Fibroblast of lung (primary cell): ENCODE measurements at regions not wholly inside any gene's neighbourhood (a gene's known extent, or its start where the extent isn't known, plus 50 kb on each side); places are given as distances from the start of the nearest gene placed in this dataset.

ENCODE experiments used
- DNase-seq, 2 donors: peaks; one replicate each; pipeline versions ENCODE4 v3.0.0 to v3.0.0-alpha.2; 2010; ENCODE audit warnings: low read depth in 2 of 2
- H2AFZ ChIP-seq: 2 replicates; pipeline ENCODE4 v1.5.1; 2012; ENCODE audit warnings: low read length, control low read depth, inconsistent platforms
- H3K27ac ChIP-seq: 2 replicates; pipeline ENCODE4 v1.5.1; 2011; ENCODE audit warnings: low read length, control low read depth; ENCODE audit not compliant: insufficient read depth
- H3K27me3 ChIP-seq: 2 replicates; pipeline ENCODE4 v1.5.1; 2011; ENCODE audit warnings: mild to moderate bottlenecking, low read length; ENCODE audit not compliant: control insufficient read depth, insufficient read depth
- H3K36me3 ChIP-seq: 2 replicates; pipeline ENCODE4 v1.5.1; 2011; ENCODE audit warnings: low read length; ENCODE audit not compliant: control insufficient read depth, insufficient read depth
- H3K4me1 ChIP-seq: 2 replicates; pipeline ENCODE4 v1.5.1; 2011; ENCODE audit warnings: low read length; ENCODE audit not compliant: control insufficient read depth, insufficient read depth; ENCODE audit errors: extremely low read depth
- H3K4me2 ChIP-seq: 2 replicates; pipeline ENCODE4 v1.5.1; 2011; ENCODE audit warnings: low read length, control low read depth; ENCODE audit not compliant: insufficient read depth; ENCODE audit errors: extremely low read depth
- H3K4me3 ChIP-seq, 4 experiments: fragments of 200-600 bp in 1 of 4; sonication (generic) in 1 of 4; replicated peaks in 1 of 4; 2 replicates each; pipeline ENCODE4 v1.5.1; 2011 to 2016; ENCODE audit warnings: low read length in 4 of 4, low read depth in 3 of 4, mild to moderate bottlenecking in 3 of 4, control low read depth in 2 of 4, inconsistent platforms in 1 of 4, mixed read lengths in 1 of 4; ENCODE audit not compliant: insufficient read depth in 1 of 4; ENCODE audit errors: control extremely low read depth in 1 of 4
- H3K79me2 ChIP-seq: 2 replicates; pipeline ENCODE4 v1.5.1; 2012; ENCODE audit warnings: mild to moderate bottlenecking, low read length, inconsistent platforms; ENCODE audit not compliant: control insufficient read depth, insufficient read depth
- H3K9ac ChIP-seq: 2 replicates; pipeline ENCODE4 v1.5.1; 2011; ENCODE audit warnings: mild to moderate bottlenecking, low read length, control low read depth; ENCODE audit not compliant: insufficient read depth
- H3K9me3 ChIP-seq: 2 replicates; pipeline ENCODE4 v1.5.1; 2012; ENCODE audit warnings: low read depth, low read length; ENCODE audit not compliant: control insufficient read depth, insufficient read depth
- H4K20me1 ChIP-seq: 2 replicates; pipeline ENCODE4 v1.5.1; 2011; ENCODE audit warnings: low read length; ENCODE audit not compliant: control insufficient read depth, insufficient read depth; ENCODE audit errors: extremely low read depth
- CTCF ChIP-seq, 2 donors: IDR thresholded peaks in 1 of 2; conservative IDR thresholded peaks in 1 of 2; 1 replicate in 1 of 2; 2 replicates in 1 of 2; pipeline ENCODE4 v1.5.1; 2011 to 2012; ENCODE audit warnings: low read length in 2 of 2, control low read depth in 1 of 2, inconsistent platforms in 1 of 2, low read depth in 1 of 2, mild to moderate bottlenecking in 1 of 2
- EZH2 ChIP-seq: IDR thresholded peaks from 2 replicates; pipeline ENCODE4 v1.5.1; 2012; ENCODE audit warnings: low read length, control low read depth, mild to moderate bottlenecking; ENCODE audit errors: missing control alignments

- Histone ChIP-seq H3K27me3 (no peaks in the 10 kb centered on the region), H3K9ac (no peak overlapping the region), H3K4me3 (no peak overlapping the region), H3K79me2 (no peaks in the 10 kb centered on the region), H3K27ac (no peak overlapping the region), H3K4me1 (no peaks in the 10 kb centered on the region), H4K20me1 (no peaks in the 10 kb centered on the region), H3K9me3 (no peaks in the 10 kb centered on the region), H2AFZ (no peak overlapping the region), H3K36me3 (no peaks in the 10 kb centered on the region), H3K4me2 (no peak overlapping the region)
- TF ChIP-seq EZH2 (no peak), CTCF (conservative IDR thresholded peaks at IDR 0.05 in 1 of 2, IDR thresholded peaks at IDR 0.05 in 1 of 2; ENCODE audit: low read depth in 1 of 2, low read length in 2 of 2) (no peak)
- DNase-seq, result no peak
These were observed 194.8 kb downstream of the KIT start for GRCh38 chr4:54852602-54853001.

DNA sequence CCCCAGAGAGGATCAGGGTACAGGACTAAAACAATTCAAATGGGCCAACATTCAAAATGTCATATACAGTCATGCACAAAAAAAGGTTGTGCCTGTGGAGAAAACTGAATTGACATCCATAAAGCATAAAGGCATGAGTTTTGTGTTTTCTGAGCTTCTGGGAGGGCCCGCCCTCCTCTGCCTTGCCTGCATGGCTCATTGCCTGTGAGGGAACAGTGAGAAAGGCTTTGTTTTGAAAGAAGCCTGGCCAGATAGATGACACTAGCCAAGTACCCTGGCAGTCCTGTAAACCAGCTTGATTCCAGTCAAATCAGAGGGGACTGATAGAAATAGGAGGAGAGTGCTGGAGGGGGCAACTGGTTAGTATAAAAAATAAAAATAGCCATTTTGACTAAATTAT, 194.3 kb downstream of the KIT start:
- no peaks in the 10 kb centered on the region for H3K79me2 ChIP-seq
- TF ChIP-seq EZH2 (no peak), CTCF (conservative IDR thresholded peaks at IDR 0.05 in 1 of 2, IDR thresholded peaks at IDR 0.05 in 1 of 2; ENCODE audit: low read depth in 1 of 2, low read length in 2 of 2) (no peak)
- H3K9me3 ChIP-seq, result no peaks in the 10 kb centered on the region
- no peak overlapping the region for H2AFZ ChIP-seq
- H3K4me3 ChIP-seq, result no peak overlapping the region
- H4K20me1 ChIP-seq, result no peaks in the 10 kb centered on the region
- no peaks in the 10 kb centered on the region for H3K36me3 ChIP-seq
- H3K4me2 ChIP-seq, result no peak overlapping the region
- no peaks in the 10 kb centered on the region for H3K4me1 ChIP-seq
- no peak for DNase-seq
- no peak overlapping the region for H3K9ac ChIP-seq
- no peaks in the 10 kb centered on the region for H3K27me3 ChIP-seq
- H3K27ac ChIP-seq, result no peak overlapping the region

- Histone ChIP-seq H3K79me2 (no peaks in the 10 kb centered on the region), H2AFZ (no peak overlapping the region), H3K4me1 (no peaks in the 10 kb centered on the region), H3K36me3 (no peaks in the 10 kb centered on the region), H3K9ac (no peak overlapping the region), H3K4me2 (no peak overlapping the region), H3K27me3 (no peaks in the 10 kb centered on the region), H4K20me1 (no peaks in the 10 kb centered on the region), H3K9me3 (no peaks in the 10 kb centered on the region), H3K27ac (no peak overlapping the region), H3K4me3 (no peak overlapping the region)
- DNase-seq, result no peak
- TF ChIP-seq EZH2, result no peak
- TF ChIP-seq CTCF (conservative IDR thresholded peaks at IDR 0.05 in 1 of 2, IDR thresholded peaks at IDR 0.05 in 1 of 2; ENCODE audit: low read depth in 1 of 2, low read length in 2 of 2), result no peak
These were observed 187.2 kb downstream of the KIT start for GRCh38 chr4:54844911-54845310.
